GM12891 (cell line): ENCODE measurements at regions not wholly inside any gene's neighbourhood (a gene's known extent, or its start where the extent isn't known, plus 50 kb on each side); places are given as distances from the start of the nearest gene placed in this dataset.

Experiments used
- POLR2A ChIP-seq: IDR thresholded peaks from 2 replicates; pipeline ENCODE4 v1.6.1; 2011; ENCODE audit warnings: low read depth, low read length, control low read depth
- SPI1 ChIP-seq: IDR thresholded peaks from 2 replicates; pipeline ENCODE4 v1.6.1; 2011; ENCODE audit warnings: low read depth, low read length, control low read depth

GRCh38 chr16:63928421-63928820 is 1193.4 kb downstream of the CDH11 start:
- TF ChIP-seq POLR2A = no peak
- no peak for TF ChIP-seq SPI1
